ENCODE measurements at regions not wholly inside any gene's neighbourhood (a gene's known extent, or its start where the extent isn't known, plus 50 kb on each side); places are given as distances from the start of the nearest gene placed in this dataset.

DNA sequence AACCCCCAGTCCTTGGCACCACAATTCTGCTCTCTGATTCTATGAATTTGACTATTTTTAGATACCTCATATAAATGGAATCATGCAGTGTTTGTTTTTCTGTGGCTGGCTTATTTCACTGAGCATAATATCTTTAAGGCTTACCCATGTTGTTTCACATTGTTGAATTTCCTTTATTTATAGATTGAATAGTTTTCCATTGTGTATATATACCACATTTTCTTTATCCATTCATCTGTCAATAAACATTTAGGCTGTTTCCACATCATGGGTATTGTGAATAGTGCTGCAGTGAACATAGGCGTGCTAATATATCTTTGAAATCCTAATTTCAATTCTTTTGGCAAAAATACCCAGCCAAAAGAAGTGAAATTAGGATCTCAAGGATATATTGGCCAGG lies 126.7 kb upstream of the SLC38A2 start:
- no peak for DNase-seq (ENCODE audit: low read depth, low spot score)
- Histone ChIP-seq H3K79me2 (ENCODE audit: insufficient read depth, low read length) (no peaks in the 10 kb centered on the region), H3K4me3 (replicated peaks in 1 of 2; ENCODE audit: low read depth in 1 of 2, low read length in 2 of 2) (no peak overlapping the region), H3K36me3 (ENCODE audit: control insufficient read depth in 1 of 2, insufficient read depth in 2 of 2, low read length in 2 of 2) (0 out of 4 replicates have a peak, but pooled peaks cover 0 to 14% of the 10 kb centered on the region in 2 experiments), H4K20me1 (ENCODE audit: insufficient read depth) (no peaks in the 10 kb centered on the region), H3K27ac (ENCODE audit: low read depth, low read length) (no peak overlapping the region), H3K9me3 (ENCODE audit: control insufficient read depth in 1 of 2, insufficient read depth in 1 of 2, low read depth in 1 of 2, low read length in 2 of 2) (peaks cover 0 to 19% of the 10 kb centered on the region in 2 experiments; a peak in 2 of 4 replicates), H3K27me3 (ENCODE audit: insufficient read depth, low read length) (no peaks in the 10 kb centered on the region), H3K9me2 (ENCODE audit: insufficient read depth) (no peaks in the 10 kb centered on the region), H3K4me2 (ENCODE audit: low read length) (no peak overlapping the region), H3K4me1 (ENCODE audit: control insufficient read depth in 1 of 2, insufficient read depth in 2 of 2, low read length in 2 of 2) (peaks cover 15 to 16% of the 10 kb centered on the region in 2 experiments), H2AFZ (ENCODE audit: low read depth, low read length, poor library complexity, severe bottlenecking) (no peak overlapping the region), H3K9ac (ENCODE audit: low read length) (no peak overlapping the region)
- ChIA-PET POLR2A (no interaction called here), CTCF (no interaction called here), RAD21 (ENCODE audit: low non-redundant PET in 1 of 2, low total read pairs in 2 of 2, uncharacterized antibody in 2 of 2, unreplicated experiment in 2 of 2) (no interaction called here)
- TF ChIP-seq YY1 (IDR thresholded peaks at IDR 0.05; ENCODE audit: extremely low read depth, insufficient replicate concordance, low read depth, low read length) (no peak), TCF7L2 (IDR thresholded peaks at IDR 0.05; ENCODE audit: borderline replicate concordance, extremely low read depth, insufficient read depth, insufficient read length) (no peak)
- TF ChIP-seq, protein P1, sequence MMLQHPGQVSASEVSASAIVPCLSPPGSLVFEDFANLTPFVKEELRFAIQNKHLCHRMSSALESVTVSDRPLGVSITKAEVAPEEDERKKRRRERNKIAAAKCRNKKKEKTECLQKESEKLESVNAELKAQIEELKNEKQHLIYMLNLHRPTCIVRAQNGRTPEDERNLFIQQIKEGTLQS (IDR thresholded peaks at IDR 0.05), result no peak
- TF ChIP-seq, protein P2, sequence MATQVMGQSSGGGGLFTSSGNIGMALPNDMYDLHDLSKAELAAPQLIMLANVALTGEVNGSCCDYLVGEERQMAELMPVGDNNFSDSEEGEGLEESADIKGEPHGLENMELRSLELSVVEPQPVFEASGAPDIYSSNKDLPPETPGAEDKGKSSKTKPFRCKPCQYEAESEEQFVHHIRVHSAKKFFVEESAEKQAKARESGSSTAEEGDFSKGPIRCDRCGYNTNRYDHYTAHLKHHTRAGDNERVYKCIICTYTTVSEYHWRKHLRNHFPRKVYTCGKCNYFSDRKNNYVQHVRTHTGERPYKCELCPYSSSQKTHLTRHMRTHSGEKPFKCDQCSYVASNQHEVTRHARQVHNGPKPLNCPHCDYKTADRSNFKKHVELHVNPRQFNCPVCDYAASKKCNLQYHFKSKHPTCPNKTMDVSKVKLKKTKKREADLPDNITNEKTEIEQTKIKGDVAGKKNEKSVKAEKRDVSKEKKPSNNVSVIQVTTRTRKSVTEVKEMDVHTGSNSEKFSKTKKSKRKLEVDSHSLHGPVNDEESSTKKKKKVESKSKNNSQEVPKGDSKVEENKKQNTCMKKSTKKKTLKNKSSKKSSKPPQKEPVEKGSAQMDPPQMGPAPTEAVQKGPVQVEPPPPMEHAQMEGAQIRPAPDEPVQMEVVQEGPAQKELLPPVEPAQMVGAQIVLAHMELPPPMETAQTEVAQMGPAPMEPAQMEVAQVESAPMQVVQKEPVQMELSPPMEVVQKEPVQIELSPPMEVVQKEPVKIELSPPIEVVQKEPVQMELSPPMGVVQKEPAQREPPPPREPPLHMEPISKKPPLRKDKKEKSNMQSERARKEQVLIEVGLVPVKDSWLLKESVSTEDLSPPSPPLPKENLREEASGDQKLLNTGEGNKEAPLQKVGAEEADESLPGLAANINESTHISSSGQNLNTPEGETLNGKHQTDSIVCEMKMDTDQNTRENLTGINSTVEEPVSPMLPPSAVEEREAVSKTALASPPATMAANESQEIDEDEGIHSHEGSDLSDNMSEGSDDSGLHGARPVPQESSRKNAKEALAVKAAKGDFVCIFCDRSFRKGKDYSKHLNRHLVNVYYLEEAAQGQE (IDR thresholded peaks at IDR 0.05; ENCODE audit: low read depth), result no peak
- no peak for ATAC-seq
- BruUV-seq (replicated peaks), result no TSS peak
- intact Hi-C loops (cut with micrococcal nuclease), result no loop called here

DNA sequence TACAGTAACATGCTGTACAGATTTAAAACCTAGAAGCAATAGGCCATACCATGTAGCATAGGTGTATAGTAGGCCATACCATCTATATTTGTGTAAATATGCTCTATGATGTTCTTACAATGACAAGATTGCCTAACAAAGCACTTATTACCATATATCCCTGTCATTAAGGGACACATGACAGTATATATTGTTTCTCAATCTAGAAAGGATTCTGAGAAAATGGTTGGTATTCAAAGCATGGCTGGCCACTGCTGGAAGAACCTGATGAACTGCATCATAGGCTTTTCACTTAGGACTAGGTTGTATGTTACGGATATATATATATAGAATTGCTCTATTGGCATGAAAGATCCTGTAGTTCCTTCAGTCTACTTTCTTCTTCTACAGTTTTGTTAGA lies 125.2 kb upstream of the SLC38A2 start:
- Histone ChIP-seq H3K9ac (ENCODE audit: low read length) (no peak overlapping the region), H3K27ac (ENCODE audit: low read depth, low read length) (no peak overlapping the region), H4K20me1 (ENCODE audit: insufficient read depth) (no peaks in the 10 kb centered on the region), H3K4me2 (ENCODE audit: low read length) (no peak overlapping the region), H3K4me3 (replicated peaks in 1 of 2; ENCODE audit: low read depth in 1 of 2, low read length in 2 of 2) (no peak overlapping the region), H3K27me3 (ENCODE audit: insufficient read depth, low read length) (no peaks in the 10 kb centered on the region), H3K4me1 (ENCODE audit: control insufficient read depth in 1 of 2, insufficient read depth in 2 of 2, low read length in 2 of 2) (peaks cover 27 to 29% of the 10 kb centered on the region in 2 experiments), H3K79me2 (ENCODE audit: insufficient read depth, low read length) (no peaks in the 10 kb centered on the region), H3K9me3 (ENCODE audit: control insufficient read depth in 1 of 2, insufficient read depth in 1 of 2, low read depth in 1 of 2, low read length in 2 of 2) (peaks cover 0 to 19% of the 10 kb centered on the region in 2 experiments; a peak in 2 of 4 replicates), H3K36me3 (ENCODE audit: control insufficient read depth in 1 of 2, insufficient read depth in 2 of 2, low read length in 2 of 2) (0 out of 4 replicates have a peak, but pooled peaks cover 0 to 14% of the 10 kb centered on the region in 2 experiments), H2AFZ (ENCODE audit: low read depth, low read length, poor library complexity, severe bottlenecking) (no peak overlapping the region), H3K9me2 (ENCODE audit: insufficient read depth) (no peaks in the 10 kb centered on the region)
- ChIA-PET POLR2A (no interaction called here), RAD21 (ENCODE audit: low non-redundant PET in 1 of 2, low total read pairs in 2 of 2, uncharacterized antibody in 2 of 2, unreplicated experiment in 2 of 2) (no interaction called here), CTCF (no interaction called here)
- no peak for DNase-seq (ENCODE audit: low read depth, low spot score)
- intact Hi-C loops (cut with micrococcal nuclease), result no loop called here
- TF ChIP-seq TCF7L2 (IDR thresholded peaks at IDR 0.05; ENCODE audit: borderline replicate concordance, extremely low read depth, insufficient read depth, insufficient read length) (no peak), SP1 (IDR thresholded peaks at IDR 0.05; ENCODE audit: low read depth) (no peak)
- TF ChIP-seq, protein P3, sequence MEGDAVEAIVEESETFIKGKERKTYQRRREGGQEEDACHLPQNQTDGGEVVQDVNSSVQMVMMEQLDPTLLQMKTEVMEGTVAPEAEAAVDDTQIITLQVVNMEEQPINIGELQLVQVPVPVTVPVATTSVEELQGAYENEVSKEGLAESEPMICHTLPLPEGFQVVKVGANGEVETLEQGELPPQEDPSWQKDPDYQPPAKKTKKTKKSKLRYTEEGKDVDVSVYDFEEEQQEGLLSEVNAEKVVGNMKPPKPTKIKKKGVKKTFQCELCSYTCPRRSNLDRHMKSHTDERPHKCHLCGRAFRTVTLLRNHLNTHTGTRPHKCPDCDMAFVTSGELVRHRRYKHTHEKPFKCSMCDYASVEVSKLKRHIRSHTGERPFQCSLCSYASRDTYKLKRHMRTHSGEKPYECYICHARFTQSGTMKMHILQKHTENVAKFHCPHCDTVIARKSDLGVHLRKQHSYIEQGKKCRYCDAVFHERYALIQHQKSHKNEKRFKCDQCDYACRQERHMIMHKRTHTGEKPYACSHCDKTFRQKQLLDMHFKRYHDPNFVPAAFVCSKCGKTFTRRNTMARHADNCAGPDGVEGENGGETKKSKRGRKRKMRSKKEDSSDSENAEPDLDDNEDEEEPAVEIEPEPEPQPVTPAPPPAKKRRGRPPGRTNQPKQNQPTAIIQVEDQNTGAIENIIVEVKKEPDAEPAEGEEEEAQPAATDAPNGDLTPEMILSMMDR (IDR thresholded peaks at IDR 0.05 in 2 of 3, conservative IDR thresholded peaks at IDR 0.05 in 1 of 3; ENCODE audit: borderline replicate concordance in 1 of 3, insufficient read depth in 1 of 3, low read depth in 2 of 3, low read length in 2 of 3), result no peak
- TF ChIP-seq, protein P4, sequence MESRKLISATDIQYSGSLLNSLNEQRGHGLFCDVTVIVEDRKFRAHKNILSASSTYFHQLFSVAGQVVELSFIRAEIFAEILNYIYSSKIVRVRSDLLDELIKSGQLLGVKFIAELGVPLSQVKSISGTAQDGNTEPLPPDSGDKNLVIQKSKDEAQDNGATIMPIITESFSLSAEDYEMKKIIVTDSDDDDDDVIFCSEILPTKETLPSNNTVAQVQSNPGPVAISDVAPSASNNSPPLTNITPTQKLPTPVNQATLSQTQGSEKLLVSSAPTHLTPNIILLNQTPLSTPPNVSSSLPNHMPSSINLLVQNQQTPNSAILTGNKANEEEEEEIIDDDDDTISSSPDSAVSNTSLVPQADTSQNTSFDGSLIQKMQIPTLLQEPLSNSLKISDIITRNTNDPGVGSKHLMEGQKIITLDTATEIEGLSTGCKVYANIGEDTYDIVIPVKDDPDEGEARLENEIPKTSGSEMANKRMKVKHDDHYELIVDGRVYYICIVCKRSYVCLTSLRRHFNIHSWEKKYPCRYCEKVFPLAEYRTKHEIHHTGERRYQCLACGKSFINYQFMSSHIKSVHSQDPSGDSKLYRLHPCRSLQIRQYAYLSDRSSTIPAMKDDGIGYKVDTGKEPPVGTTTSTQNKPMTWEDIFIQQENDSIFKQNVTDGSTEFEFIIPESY (IDR thresholded peaks at IDR 0.05; ENCODE audit: extremely low read depth, insufficient replicate concordance, low read length), result no peak
- no TSS peak for BruUV-seq (replicated peaks)
- ATAC-seq, result no peak

Measured in HCT116 (cell line).